ENCODE measurements at regions not wholly inside any gene's neighbourhood (a gene's known extent, or its start where the extent isn't known, plus 50 kb on each side); places are given as distances from the start of the nearest gene placed in this dataset.
A peak's percentile ranks its signal among the peaks of the same experiment; 100 is the strongest.

DNA sequence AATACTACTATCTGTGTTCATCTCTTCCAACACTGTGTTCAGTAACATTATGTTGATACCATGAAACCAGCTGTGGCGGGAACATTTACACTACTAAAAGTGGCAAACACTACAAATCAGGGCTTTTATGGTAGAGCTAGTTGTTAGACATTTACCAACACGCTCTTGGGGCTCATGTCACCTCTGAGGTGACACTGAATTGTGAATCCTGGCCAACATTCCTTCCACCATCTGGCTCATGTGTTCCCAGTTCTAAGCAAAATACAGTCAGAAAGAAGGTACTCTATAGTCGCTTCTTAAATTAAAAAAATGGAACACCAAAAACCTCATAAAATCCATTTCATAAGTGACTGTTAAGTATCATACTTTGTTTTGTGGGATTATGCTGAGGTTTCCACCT lies 436.6 kb downstream of the FUT8 start:
- Mint-ChIP-seq H3K36me3 (ENCODE audit: low read depth) (no peaks in the 10 kb centered on the region), H3K27ac (no peak overlapping the region), H3K4me3 (no peak overlapping the region), H3K27me3 (ENCODE audit: insufficient read depth) (peaks cover 58% of the 10 kb centered on the region), H3K4me1 (peaks cover 45% of the 10 kb centered on the region), H3K9me3 (peaks cover 2% of the 10 kb centered on the region)
- no peaks in the 10 kb centered on the region for H3K9me3 ChIP-seq (ENCODE audit: control insufficient read depth, low read length)
- TF ChIP-seq, protein P1, sequence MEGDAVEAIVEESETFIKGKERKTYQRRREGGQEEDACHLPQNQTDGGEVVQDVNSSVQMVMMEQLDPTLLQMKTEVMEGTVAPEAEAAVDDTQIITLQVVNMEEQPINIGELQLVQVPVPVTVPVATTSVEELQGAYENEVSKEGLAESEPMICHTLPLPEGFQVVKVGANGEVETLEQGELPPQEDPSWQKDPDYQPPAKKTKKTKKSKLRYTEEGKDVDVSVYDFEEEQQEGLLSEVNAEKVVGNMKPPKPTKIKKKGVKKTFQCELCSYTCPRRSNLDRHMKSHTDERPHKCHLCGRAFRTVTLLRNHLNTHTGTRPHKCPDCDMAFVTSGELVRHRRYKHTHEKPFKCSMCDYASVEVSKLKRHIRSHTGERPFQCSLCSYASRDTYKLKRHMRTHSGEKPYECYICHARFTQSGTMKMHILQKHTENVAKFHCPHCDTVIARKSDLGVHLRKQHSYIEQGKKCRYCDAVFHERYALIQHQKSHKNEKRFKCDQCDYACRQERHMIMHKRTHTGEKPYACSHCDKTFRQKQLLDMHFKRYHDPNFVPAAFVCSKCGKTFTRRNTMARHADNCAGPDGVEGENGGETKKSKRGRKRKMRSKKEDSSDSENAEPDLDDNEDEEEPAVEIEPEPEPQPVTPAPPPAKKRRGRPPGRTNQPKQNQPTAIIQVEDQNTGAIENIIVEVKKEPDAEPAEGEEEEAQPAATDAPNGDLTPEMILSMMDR (conservative IDR thresholded peaks at IDR 0.05) = no peak
- WGBS, 2 experiments (ENCODE audit: insufficient coverage in 1 of 2, insufficient read length in 1 of 2) = 84 to 87% methylated on average over 2 to 3 of the region's 3 CpGs
- no peak overlapping the region for H3K9ac ChIP-seq (ENCODE audit: extremely low read depth, low read length, poor library complexity, severe bottlenecking)
- peaks cover 65% of the 10 kb centered on the region for H3K27me3 ChIP-seq (ENCODE audit: control insufficient read depth, insufficient read depth, low read length, poor library complexity, severe bottlenecking)
- H3K27ac ChIP-seq (ENCODE audit: low read depth, low read length) = no peak overlapping the region
- no peaks in the 10 kb centered on the region for H3K36me3 ChIP-seq (ENCODE audit: control insufficient read depth, insufficient read depth, low read length)
- no peak overlapping the region for H3K4me3 ChIP-seq (ENCODE audit: low read length)
- H3K4me1 ChIP-seq (ENCODE audit: control insufficient read depth, insufficient read depth, low read length) = no peaks in the 10 kb centered on the region
- DNase-seq = no peak

DNA sequence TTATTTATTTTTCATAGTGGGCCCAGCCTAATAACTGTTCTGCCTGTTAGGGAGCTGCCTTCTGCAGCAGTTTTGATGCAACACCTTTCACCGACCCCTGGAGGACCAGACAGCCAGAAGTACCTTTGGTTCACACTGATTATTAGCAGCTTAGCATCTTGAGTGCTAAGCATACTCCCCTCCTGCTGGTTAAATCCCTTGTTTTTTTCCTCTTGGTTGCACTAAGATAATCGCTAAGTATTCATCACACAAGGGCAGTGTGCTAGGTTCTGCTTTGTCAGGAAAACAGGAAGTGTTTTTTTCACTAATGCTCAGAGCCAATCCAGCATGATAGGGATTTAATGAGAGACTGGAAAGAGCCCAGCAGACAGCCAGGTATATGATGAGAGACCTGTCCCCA lies 437.0 kb downstream of the FUT8 start:
- peaks cover 65% of the 10 kb centered on the region for H3K27me3 ChIP-seq (ENCODE audit: control insufficient read depth, insufficient read depth, low read length, poor library complexity, severe bottlenecking)
- DNase-seq = peak; percentile 80
- H3K9ac ChIP-seq (ENCODE audit: extremely low read depth, low read length, poor library complexity, severe bottlenecking) = no peak overlapping the region
- Mint-ChIP-seq H3K4me3 (no peak overlapping the region), H3K27me3 (ENCODE audit: insufficient read depth) (peaks cover 58% of the 10 kb centered on the region), H3K4me1 (peaks cover 45% of the 10 kb centered on the region), H3K36me3 (ENCODE audit: low read depth) (no peaks in the 10 kb centered on the region), H3K9me3 (peaks cover 4% of the 10 kb centered on the region), H3K27ac (no peak overlapping the region)
- no peaks in the 10 kb centered on the region for H3K9me3 ChIP-seq (ENCODE audit: control insufficient read depth, low read length)
- H3K36me3 ChIP-seq (ENCODE audit: control insufficient read depth, insufficient read depth, low read length) = no peaks in the 10 kb centered on the region
- H3K4me1 ChIP-seq (ENCODE audit: control insufficient read depth, insufficient read depth, low read length) = no peaks in the 10 kb centered on the region
- WGBS, 2 experiments (ENCODE audit: insufficient coverage in 1 of 2, insufficient read length in 1 of 2) = 29 to 47% methylated on average over 1 to 2 of the region's 2 CpGs
- TF ChIP-seq, protein P1 (conservative IDR thresholded peaks at IDR 0.05) = peak; percentile 21
- no peak overlapping the region for H3K27ac ChIP-seq (ENCODE audit: low read depth, low read length)
- no peak overlapping the region for H3K4me3 ChIP-seq (ENCODE audit: low read length)

DNA sequence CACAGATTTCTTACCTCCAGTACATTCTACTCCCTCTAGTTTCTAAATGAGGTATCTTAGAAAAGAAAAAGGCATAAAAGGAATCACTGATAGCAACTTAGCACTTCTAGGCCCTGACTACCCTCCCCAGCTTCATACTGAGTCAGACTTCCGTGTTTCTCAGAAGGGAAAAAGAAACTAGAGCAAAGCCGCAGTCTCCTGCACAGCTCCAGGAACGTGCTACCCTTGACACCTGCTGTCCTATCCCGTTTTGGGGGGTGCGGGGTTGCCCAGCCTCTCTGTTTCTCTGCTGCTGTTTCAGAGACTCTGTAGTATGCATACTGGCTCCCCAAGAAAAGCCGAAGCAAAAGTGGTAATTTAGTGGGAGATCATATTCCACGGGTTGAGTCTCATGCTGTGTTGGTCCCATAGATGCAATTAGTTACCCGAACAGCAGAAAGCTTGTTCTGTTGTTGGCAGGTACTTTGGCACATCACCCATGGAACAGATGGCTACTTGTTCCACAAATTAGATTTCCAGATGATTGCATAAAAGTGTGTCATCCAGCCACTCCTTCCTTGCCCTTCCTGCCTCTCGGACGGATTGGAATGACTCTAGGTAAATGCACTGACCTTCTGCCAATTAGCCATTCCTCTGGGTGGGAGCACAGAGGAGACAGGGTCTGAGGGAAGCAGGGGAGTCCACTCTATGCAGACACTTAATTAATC lies 438.1 kb downstream of the FUT8 start:
- H3K27ac Mint-ChIP-seq = no peak overlapping the region
- 92 to 95% methylated on average over 9 to 10 of the region's 10 CpGs for WGBS, 2 experiments (ENCODE audit: insufficient coverage in 1 of 2, insufficient read length in 1 of 2)

More for the DNA sequence above, 438.1 kb downstream of the FUT8 start:
- H3K4me1 ChIP-seq (ENCODE audit: control insufficient read depth, insufficient read depth, low read length) = no peaks in the 10 kb centered on the region
- DNase-seq = peak; percentile 36
- Mint-ChIP-seq H3K9me3 (peaks cover 4% of the 10 kb centered on the region), H3K4me3 (no peak overlapping the region), H3K36me3 (ENCODE audit: low read depth) (no peaks in the 10 kb centered on the region), H3K27me3 (ENCODE audit: insufficient read depth) (peaks cover 58% of the 10 kb centered on the region), H3K4me1 (peaks cover 45% of the 10 kb centered on the region)
- TF ChIP-seq, protein P1 (conservative IDR thresholded peaks at IDR 0.05) = no peak
- H3K9ac ChIP-seq (ENCODE audit: extremely low read depth, low read length, poor library complexity, severe bottlenecking) = no peak overlapping the region
- no peaks in the 10 kb centered on the region for H3K9me3 ChIP-seq (ENCODE audit: control insufficient read depth, low read length)
- H3K4me3 ChIP-seq (ENCODE audit: low read length) = no peak overlapping the region
- peaks cover 65% of the 10 kb centered on the region for H3K27me3 ChIP-seq (ENCODE audit: control insufficient read depth, insufficient read depth, low read length, poor library complexity, severe bottlenecking)
- H3K27ac ChIP-seq (ENCODE audit: low read depth, low read length) = no peak overlapping the region
- no peaks in the 10 kb centered on the region for H3K36me3 ChIP-seq (ENCODE audit: control insufficient read depth, insufficient read depth, low read length)

Data from endodermal cell (in vitro differentiated cells).